Transverse colon (tissue), 3 donors: ENCODE measurements at regions not wholly inside any gene's neighbourhood (a gene's known extent, or its start where the extent isn't known, plus 50 kb on each side); places are given as distances from the start of the nearest gene placed in this dataset.

ENCODE experiments used
- CTCF ChIP-seq, 5 experiments: fragments of 200-600 bp in 3 of 5; fragments of 450-650 bp in 2 of 5; sonication (generic) in 3 of 5; IDR thresholded peaks; 1 replicate in 2 of 5; 2 replicates in 3 of 5; pipeline ENCODE4 v1.5.1; 2016 to 2017; ENCODE audit warnings: antibody characterized with exemption in 5 of 5, inconsistent platforms in 3 of 5, mild to moderate bottlenecking in 2 of 5, moderate library complexity in 1 of 5
- POLR2A ChIP-seq: fragments of 450-650 bp; IDR thresholded peaks from one replicate; pipeline ENCODE4 v1.6.1; 2016; ENCODE audit warnings: antibody characterized with exemption, mild to moderate bottlenecking, moderate library complexity

DNA sequence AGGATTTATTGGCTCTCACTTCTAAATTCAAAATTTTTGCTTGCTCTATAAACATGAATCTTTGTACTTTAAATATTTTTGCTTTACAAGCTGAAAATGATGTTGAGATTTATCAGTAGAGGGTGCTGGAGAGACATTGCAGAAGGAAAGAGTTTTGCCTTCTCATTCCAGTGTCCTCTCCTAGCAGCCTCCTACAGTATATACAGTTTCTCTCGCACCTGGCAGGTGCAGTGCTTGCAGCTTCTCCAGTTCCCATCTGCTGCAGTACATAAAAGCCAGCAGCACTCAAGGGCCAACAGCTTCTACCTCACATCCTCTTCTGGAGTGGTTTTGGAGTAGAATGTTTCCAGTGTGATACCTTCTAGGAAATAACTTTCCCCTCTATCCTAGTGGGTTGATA is 601.8 kb upstream of the ATXN7L3B start:
- TF ChIP-seq CTCF (IDR thresholded peaks at IDR 0.05) (no peak), POLR2A (no peak)
